Lower lobe of right lung (tissue), 2 donors: ENCODE measurements at regions not wholly inside any gene's neighbourhood (a gene's known extent, or its start where the extent isn't known, plus 50 kb on each side); places are given as distances from the start of the nearest gene placed in this dataset.

Experiments
- ATAC-seq, 2 donors: fragments of 200-7000 bp; cut with Tn5 transposase; one replicate each; pipeline ENCODE4 v1.9.1; 2020 to 2022; ENCODE audit warnings: mild to moderate bottlenecking in 2 of 2, moderate library complexity in 2 of 2
- DNase-seq: peaks from one replicate; pipeline ENCODE4 v3.0.0-alpha.2; 2020
- H3K27ac ChIP-seq: fragments of 200-600 bp; one replicate; pipeline ENCODE4 v1.8.0; 2022
- H3K27me3 ChIP-seq: fragments of 200-600 bp; one replicate; pipeline ENCODE4 v1.8.0; 2022; ENCODE audit warnings: low read depth
- H3K36me3 ChIP-seq: fragments of 200-600 bp; one replicate; pipeline ENCODE4 v1.8.0; 2022; ENCODE audit warnings: mild to moderate bottlenecking
- H3K4me1 ChIP-seq: fragments of 200-600 bp; one replicate; pipeline ENCODE4 v1.8.0; 2022
- H3K4me3 ChIP-seq: fragments of 200-600 bp; one replicate; pipeline ENCODE4 v1.8.0; 2022; ENCODE audit warnings: mild to moderate bottlenecking
- H3K9me3 ChIP-seq: fragments of 200-600 bp; one replicate; pipeline ENCODE4 v1.8.0; 2022
- intact Hi-C: fragments of 100-400 bp; cut with DNase I; formaldehyde crosslinking; loops from one replicate; pipeline ENCODE4 v1.11.0; 2022
- TF ChIP-seq, protein P1 (sequence below): fragments of 200-600 bp; IDR thresholded peaks from one replicate; pipeline ENCODE4 v1.8.0; 2022; ENCODE audit warnings: antibody characterized with exemption, mild to moderate bottlenecking
- donor health status: DM: no; HTN: yes; CAD: no; lungs with severe emphysema.

DNA sequence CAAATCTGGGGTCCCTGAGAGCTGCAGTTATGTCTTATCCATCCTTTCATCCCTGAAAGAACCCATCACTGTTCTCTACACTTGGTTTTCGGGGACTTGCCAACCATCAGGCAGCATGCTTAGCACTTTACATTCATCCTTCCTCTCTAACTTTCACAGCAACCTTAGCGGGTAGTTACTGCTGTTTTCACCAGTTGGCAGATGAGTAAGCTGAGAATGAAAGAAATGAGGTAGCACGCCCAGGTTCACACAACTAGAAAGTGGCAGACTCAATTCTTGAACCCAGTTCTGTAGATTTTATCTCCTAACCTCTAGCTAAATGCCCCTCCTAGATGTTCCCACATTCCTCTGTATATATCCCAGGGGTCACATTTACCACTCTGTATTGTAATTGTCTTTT lies 342.0 kb upstream of the WWC1 start:
- no peak for ATAC-seq
- Histone ChIP-seq H3K9me3 (no peaks in the 10 kb centered on the region), H3K27me3 (no peaks in the 10 kb centered on the region), H3K27ac (no peak overlapping the region), H3K4me3 (no peak overlapping the region), H3K4me1 (no peaks in the 10 kb centered on the region), H3K36me3 (no peaks in the 10 kb centered on the region)
- TF ChIP-seq, protein P1, sequence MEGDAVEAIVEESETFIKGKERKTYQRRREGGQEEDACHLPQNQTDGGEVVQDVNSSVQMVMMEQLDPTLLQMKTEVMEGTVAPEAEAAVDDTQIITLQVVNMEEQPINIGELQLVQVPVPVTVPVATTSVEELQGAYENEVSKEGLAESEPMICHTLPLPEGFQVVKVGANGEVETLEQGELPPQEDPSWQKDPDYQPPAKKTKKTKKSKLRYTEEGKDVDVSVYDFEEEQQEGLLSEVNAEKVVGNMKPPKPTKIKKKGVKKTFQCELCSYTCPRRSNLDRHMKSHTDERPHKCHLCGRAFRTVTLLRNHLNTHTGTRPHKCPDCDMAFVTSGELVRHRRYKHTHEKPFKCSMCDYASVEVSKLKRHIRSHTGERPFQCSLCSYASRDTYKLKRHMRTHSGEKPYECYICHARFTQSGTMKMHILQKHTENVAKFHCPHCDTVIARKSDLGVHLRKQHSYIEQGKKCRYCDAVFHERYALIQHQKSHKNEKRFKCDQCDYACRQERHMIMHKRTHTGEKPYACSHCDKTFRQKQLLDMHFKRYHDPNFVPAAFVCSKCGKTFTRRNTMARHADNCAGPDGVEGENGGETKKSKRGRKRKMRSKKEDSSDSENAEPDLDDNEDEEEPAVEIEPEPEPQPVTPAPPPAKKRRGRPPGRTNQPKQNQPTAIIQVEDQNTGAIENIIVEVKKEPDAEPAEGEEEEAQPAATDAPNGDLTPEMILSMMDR: no peak
- DNase-seq: no peak
- intact Hi-C loops: no loop called here

DNA sequence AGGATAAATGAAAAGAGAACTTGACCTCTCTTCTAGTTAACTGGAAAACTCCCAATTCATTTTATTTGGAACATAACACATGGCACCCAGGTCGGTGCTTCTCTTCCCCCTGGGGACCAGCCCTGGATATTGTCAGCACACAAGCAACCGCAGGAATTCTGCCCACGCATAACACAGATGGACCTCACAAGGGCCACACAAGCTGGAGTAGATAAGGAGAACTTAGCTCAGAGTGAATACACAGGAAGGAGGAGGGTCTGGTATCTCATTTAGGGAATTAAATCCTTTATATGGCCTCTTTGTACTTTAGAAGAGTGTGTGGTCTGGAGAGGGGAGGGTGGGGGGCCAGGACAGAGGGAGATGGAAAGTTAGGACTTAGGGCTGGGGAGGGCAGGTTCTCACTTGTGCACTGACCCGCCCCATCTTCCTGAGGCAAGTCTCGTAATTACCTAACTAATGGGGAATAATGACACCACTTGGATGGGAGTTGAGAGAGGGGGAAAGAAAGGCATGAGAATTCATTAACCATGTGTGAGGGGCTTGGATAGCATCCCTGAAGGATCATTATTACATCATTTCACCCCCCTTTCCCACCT lies 341.2 kb upstream of the WWC1 start:
- Histone ChIP-seq H3K4me3 (no peak overlapping the region), H3K4me1 (no peaks in the 10 kb centered on the region), H3K27me3 (no peaks in the 10 kb centered on the region), H3K9me3 (no peaks in the 10 kb centered on the region), H3K27ac (no peak overlapping the region), H3K36me3 (no peaks in the 10 kb centered on the region)
- TF ChIP-seq, protein P1: no peak
- ATAC-seq: no peak
- no peak for DNase-seq
- intact Hi-C loops: no loop called here

DNA sequence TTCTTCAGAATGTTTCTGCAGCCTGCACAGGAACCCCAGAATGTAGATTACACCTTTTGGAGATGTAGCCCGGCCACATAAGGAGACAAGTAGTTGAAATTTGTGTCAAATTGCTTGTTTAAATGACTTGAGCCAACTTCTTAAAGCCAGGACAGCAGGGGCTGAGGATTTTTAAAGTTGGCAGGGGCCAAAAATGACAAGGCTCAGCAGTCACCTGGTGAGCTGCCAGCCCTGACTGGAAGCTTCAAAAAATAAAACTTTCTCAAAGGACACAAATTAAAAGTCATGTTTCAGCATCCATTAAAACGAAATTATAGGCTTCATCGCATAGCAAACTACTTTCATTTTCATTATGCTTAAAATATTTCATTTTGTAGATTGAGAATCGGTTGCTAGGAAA lies 340.3 kb upstream of the WWC1 start:
- TF ChIP-seq, protein P1: no peak
- intact Hi-C loops: no loop called here
- no peak for ATAC-seq
- H3K4me1 ChIP-seq: no peaks in the 10 kb centered on the region
- no peaks in the 10 kb centered on the region for H3K27me3 ChIP-seq
- no peak overlapping the region for H3K27ac ChIP-seq
- no peaks in the 10 kb centered on the region for H3K36me3 ChIP-seq
- no peak for DNase-seq
- no peaks in the 10 kb centered on the region for H3K9me3 ChIP-seq
- H3K4me3 ChIP-seq: no peak overlapping the region

DNA sequence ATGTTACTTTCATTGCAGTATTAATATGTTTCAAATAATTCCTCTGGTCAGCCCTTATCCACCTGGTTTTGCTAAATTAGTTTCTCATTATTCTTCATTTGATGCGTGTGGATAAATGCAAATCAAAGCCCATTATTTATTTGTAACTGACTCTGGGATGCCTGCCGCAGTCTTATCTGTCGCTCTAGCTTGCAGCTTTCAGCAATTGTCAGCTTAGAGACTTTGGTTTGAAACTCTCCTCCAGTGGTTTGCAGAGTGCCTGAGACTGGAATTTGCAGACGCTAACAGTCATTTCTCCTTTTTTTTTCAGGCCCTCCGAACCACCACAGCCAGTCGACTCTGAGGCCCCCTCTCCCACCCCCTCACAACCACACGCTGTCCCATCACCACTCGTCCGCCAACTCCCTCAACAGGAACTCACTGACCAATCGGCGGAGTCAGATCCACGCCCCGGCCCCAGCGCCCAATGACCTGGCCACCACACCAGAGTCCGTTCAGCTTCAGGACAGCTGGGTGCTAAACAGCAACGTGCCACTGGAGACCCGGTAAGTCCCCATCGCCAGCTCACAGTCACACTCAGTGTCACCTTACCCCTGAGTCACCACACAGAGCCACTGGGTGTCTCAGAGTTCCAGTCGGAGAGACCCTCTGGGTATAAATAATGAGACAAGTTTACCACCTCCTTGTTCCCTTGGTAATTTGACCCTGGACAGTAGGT lies 339.0 kb upstream of the WWC1 start:
- Histone ChIP-seq H3K4me3 (no peak overlapping the region), H3K36me3 (no peaks in the 10 kb centered on the region), H3K27me3 (no peaks in the 10 kb centered on the region), H3K27ac (no peak overlapping the region), H3K4me1 (no peaks in the 10 kb centered on the region), H3K9me3 (no peaks in the 10 kb centered on the region)
- ATAC-seq: no peak
- intact Hi-C loops: no loop called here
- no peak for DNase-seq
- TF ChIP-seq, protein P1: no peak

DNA sequence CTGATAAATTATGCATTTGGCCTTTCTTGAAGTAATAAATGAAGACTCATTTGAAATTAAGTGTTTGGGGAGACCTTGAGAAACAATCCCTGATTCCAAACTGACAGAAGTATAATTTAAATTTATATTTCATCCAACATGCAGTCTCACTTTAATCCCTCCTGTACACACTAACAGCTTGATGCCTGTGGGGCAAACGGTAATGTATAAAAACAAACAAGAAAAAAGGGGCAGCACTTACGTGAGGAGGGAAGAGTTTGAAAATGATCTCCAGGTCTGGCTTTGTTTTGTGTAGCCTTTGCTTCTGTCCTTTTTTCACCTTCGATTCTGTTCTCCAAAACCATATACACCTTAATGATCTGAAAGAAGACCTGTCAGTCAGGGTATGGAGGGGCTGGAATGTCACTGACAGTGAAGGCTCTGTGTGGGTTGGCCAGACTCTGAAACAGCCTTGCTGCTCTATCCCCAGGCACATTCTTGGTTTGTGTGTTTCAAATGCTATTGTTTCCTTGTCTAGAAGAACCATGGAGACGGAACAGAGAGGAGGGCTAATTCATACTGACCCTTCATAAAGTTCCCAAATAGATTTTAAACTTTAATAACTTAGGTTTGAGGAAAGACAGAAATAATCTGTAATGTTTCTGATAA lies 338.2 kb upstream of the WWC1 start:
- TF ChIP-seq, protein P1: no peak
- Histone ChIP-seq H3K9me3 (peaks cover 1% of the 10 kb centered on the region), H3K27ac (no peak overlapping the region), H3K36me3 (no peaks in the 10 kb centered on the region), H3K27me3 (no peaks in the 10 kb centered on the region), H3K4me3 (no peak overlapping the region), H3K4me1 (no peaks in the 10 kb centered on the region)
- intact Hi-C loops: no loop called here
- ATAC-seq (no peak), DNase-seq (no peak)
